ENCODE measurements at regions not wholly inside any gene's neighbourhood (a gene's known extent, or its start where the extent isn't known, plus 50 kb on each side); places are given as distances from the start of the nearest gene placed in this dataset.
"Not testable (repeated sequence)": the region's sequence is repeated elsewhere in the genome, so short reads cannot be mapped to it uniquely, and the experiment has no call there.

DNA sequence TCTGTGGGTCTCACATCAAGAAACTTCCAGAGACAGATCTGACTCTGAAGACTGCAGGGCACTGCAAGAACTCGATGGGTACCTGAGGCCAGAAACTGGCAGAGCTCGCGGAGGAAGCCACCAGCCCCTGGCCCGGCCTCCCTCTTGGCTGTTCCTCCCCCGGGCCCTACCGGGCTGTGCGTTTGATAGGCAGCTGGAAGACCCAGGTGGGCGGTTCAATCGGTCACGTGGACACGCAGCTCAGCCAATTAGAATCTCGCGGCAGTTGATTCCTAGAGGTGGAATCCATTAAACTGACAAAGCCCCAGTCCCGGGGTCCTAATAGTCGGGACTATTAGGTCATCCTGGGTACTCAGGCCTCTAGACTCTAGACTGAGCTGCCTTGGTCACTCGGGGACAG, 139.9 kb downstream of the GPCPD1 start:
- DNase-seq: no peak
- H3K36me3 Mint-ChIP-seq (ENCODE audit: insufficient read depth): no peaks in the 10 kb centered on the region
- H3K27me3 Mint-ChIP-seq: peaks cover 42 to 64% of the 10 kb centered on the region in 2 donors
- H3K27ac Mint-ChIP-seq: no peak overlapping the region
- no peak overlapping the region for H3K4me3 Mint-ChIP-seq
- no peaks in the 10 kb centered on the region for H3K9me3 Mint-ChIP-seq
- H3K4me1 Mint-ChIP-seq (ENCODE audit: low read depth in 2 of 2): no peaks in the 10 kb centered on the region
- ATAC-seq (replicated peaks): no peak

DNA sequence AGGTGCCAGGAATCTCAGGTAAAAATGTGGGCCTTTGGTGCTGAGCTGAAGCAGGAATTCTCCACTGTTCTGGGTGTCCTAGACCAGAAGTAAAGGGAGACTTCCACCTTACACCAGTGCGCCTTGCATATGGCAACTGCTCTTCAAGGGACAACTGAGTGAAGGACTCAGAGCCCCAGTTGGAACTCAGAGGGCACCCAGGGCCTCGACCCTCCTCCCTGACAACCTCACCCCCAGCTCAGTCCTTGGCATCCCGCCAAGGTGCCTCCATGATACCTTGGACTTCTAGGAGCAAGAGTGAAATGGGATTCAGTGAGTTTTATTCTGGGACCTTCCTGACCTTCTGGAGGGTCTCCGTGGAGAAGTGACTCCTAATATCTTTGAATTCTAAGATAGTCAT, 140.3 kb downstream of the GPCPD1 start:
- ATAC-seq (replicated peaks): no peak
- no peaks in the 10 kb centered on the region for H3K9me3 Mint-ChIP-seq
- H3K27ac Mint-ChIP-seq: no peak overlapping the region
- H3K27me3 Mint-ChIP-seq: peaks cover 42 to 62% of the 10 kb centered on the region in 2 donors
- no peak for DNase-seq
- no peak overlapping the region for H3K4me3 Mint-ChIP-seq
- no peaks in the 10 kb centered on the region for H3K36me3 Mint-ChIP-seq (ENCODE audit: insufficient read depth)
- no peaks in the 10 kb centered on the region for H3K4me1 Mint-ChIP-seq (ENCODE audit: low read depth in 2 of 2)

DNA sequence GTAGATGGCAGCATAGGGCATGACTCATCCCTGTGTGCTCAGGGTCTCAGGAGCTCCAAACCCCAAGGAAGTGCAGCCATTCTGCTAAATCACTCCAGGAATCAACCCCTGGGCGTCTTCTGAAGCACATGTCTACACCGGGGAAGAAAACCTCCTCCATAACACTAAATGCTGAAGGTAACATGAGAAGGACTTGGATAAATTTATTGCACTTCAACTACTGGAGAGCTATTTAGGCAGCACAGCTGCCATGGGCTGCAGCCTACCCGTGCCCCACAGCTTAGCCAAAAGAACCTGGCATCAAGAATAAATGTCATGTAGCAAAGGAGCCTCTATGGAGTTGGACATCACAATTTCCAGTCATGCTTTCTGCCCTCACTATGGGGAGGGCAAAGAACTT, 141.7 kb downstream of the GPCPD1 start:
- H3K4me1 Mint-ChIP-seq (ENCODE audit: low read depth in 2 of 2): no peaks in the 10 kb centered on the region
- no peak overlapping the region for H3K27ac Mint-ChIP-seq
- H3K36me3 Mint-ChIP-seq (ENCODE audit: insufficient read depth): no peaks in the 10 kb centered on the region
- H3K4me3 Mint-ChIP-seq: no peak overlapping the region
- DNase-seq (no peak), ATAC-seq (replicated peaks) (no peak)
- peaks cover 41 to 70% of the 10 kb centered on the region in 2 donors for H3K27me3 Mint-ChIP-seq
- H3K9me3 Mint-ChIP-seq: no peaks in the 10 kb centered on the region

DNA sequence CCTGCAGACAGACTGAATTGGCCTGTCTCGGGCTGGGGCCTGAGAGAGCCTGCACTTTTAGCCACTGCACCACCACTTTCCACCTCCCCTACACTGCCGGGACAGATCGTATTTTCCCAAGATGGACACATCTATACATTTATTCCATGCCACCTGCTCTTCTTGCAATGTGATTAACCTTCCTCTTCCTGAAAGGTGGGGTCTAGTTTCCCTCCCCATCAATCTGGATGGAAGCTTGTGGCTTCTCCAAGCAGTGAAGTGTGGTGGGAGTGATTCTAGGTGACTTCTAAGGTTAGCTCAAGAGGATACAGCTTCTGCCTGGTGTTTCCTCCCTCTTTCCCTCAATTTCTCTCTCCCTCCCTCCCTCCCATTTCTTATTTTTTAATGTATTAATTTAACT, 143.7 kb downstream of the GPCPD1 start:
- no peaks in the 10 kb centered on the region for H3K9me3 Mint-ChIP-seq
- peaks cover 50 to 84% of the 10 kb centered on the region in 2 donors for H3K27me3 Mint-ChIP-seq
- no peaks in the 10 kb centered on the region for H3K4me1 Mint-ChIP-seq (ENCODE audit: low read depth in 2 of 2)
- no peaks in the 10 kb centered on the region for H3K36me3 Mint-ChIP-seq (ENCODE audit: insufficient read depth)
- DNase-seq: no peak
- H3K4me3 Mint-ChIP-seq: no peak overlapping the region
- ATAC-seq (replicated peaks): no peak
- no peak overlapping the region for H3K27ac Mint-ChIP-seq

DNA sequence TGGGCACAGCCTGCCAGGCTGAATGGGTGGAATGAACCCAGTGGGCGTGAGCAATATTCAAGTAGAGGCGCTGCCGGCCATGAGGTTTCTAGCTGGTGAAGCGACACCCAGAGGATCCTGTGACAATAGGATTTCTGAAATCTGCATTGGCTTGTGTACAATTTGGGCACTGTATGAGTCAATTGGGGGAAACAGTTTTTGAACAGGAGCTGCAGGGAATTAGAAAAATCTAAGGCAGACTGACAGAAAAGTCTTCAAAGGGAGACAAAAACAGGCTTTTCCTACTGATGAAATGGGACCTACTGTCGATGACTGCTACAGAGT, 145.2 kb downstream of the GPCPD1 start:
- Mint-ChIP-seq H3K27me3 (peaks cover 55 to 89% of the 10 kb centered on the region in 2 donors), H3K4me1 (ENCODE audit: low read depth in 2 of 2) (no peaks in the 10 kb centered on the region), H3K36me3 (ENCODE audit: insufficient read depth) (no peaks in the 10 kb centered on the region), H3K27ac (no peak overlapping the region), H3K4me3 (no peak overlapping the region), H3K9me3 (peaks cover 1 to 3% of the 10 kb centered on the region in 2 donors)
- ATAC-seq (replicated peaks) (no peak), DNase-seq (no peak)

DNA sequence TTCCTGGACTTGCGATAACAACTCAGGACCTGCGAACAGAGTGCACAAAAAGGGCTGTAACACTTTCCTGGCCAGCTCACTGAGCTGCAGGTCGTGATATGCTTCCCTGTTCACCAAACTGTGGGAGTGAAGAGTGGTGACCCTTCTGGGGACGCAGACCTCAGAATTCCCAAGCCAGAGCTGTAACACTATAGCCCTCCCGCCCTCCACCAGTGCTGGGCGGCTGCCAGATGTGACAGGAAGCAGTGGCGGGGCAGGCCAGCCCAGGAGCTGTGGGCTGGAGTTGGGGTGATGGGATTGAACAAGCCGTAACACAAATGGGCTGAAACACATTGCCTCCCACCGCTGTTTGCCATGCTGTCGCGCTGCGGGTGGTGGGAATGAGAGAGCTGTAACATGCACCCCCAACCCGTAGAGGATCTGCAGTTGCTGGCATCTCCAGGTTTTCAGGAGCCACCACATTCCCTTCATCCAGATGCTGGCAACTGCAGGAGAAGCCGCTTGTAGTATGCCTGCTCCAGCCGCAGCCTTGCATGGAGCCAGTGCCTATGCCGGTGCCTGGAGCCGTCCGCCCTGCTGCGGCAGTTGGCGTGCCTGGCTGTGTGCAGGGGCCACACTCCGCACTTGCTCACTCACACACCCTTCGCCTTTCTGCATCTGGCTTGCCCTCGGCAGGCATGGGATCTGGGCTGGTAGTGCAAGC, 145.8 kb downstream of the GPCPD1 start:
- no peak for DNase-seq
- no peak overlapping the region for H3K4me3 Mint-ChIP-seq
- H3K9me3 Mint-ChIP-seq: peaks cover 7 to 8% of the 10 kb centered on the region in 2 donors
- no peak for ATAC-seq (replicated peaks)
- no peaks in the 10 kb centered on the region for H3K36me3 Mint-ChIP-seq (ENCODE audit: insufficient read depth)
- peaks cover 59 to 89% of the 10 kb centered on the region in 2 donors for H3K27me3 Mint-ChIP-seq
- no peaks in the 10 kb centered on the region for H3K4me1 Mint-ChIP-seq (ENCODE audit: low read depth in 2 of 2)
- no peak overlapping the region for H3K27ac Mint-ChIP-seq

DNA sequence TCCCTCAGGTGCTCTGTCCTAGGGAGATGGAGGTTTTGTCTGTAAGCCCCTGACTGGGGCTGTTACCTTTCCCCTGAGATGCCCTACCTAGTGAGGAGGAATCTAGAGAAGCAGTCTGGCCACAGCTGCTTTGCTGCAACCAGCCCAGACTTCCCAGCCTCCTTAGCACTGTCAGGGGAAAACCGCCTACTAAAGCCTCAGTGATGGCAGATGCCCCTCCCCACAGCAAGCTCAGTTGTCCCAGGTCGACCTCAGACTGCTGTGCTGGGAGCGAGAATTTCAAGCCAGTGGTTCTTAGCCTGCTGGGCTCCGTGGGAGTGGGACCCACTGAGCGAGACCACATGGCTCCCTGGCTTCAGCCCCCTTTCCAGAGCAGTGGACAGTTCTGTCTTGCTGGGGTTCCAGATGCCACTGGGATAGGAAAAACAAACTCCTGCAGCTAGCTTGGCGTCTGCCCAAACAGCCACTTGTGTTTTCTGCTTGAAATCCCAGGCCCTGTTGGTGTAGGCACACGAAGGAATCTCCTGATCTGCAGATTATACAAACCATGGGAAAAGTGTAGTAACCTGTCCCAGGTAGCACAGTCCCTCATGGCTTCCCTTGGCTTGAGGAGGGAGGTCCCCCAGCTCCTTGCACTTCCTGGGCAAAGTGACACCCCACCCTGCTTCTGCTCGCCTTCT, 146.4 kb upstream of the PROKR2 start:
- ATAC-seq (replicated peaks) (no peak), DNase-seq (no peak)
- Mint-ChIP-seq H3K9me3 (peaks cover 7 to 9% of the 10 kb centered on the region in 2 donors), H3K27me3 (peaks cover 65 to 90% of the 10 kb centered on the region in 2 donors), H3K36me3 (ENCODE audit: insufficient read depth) (no peaks in the 10 kb centered on the region), H3K4me1 (ENCODE audit: low read depth in 2 of 2) (no peaks in the 10 kb centered on the region), H3K27ac (no peak overlapping the region), H3K4me3 (no peak overlapping the region)

DNA sequence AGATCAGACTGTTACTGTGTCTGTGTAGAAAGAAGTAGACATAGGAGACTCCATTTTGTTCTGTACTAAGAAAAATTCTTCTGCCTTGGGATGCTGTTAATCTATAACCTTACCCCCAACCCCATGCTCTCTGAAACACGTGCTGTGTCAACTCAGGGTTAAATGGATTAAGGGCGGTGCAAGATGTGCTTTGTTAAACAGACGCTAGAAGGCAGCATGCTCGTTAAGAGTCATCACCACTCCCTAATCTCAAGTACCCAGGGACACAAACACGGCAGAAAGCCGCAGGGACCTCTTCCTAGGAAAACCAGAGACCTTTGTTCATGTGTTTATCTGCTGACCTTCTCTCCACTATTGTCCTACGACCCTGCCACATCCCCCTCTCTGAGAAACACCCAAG, 137.0 kb upstream of the PROKR2 start:
- DNase-seq; ATAC-seq (replicated peaks); H3K4me3 Mint-ChIP-seq: not testable (repeated sequence)

DNA sequence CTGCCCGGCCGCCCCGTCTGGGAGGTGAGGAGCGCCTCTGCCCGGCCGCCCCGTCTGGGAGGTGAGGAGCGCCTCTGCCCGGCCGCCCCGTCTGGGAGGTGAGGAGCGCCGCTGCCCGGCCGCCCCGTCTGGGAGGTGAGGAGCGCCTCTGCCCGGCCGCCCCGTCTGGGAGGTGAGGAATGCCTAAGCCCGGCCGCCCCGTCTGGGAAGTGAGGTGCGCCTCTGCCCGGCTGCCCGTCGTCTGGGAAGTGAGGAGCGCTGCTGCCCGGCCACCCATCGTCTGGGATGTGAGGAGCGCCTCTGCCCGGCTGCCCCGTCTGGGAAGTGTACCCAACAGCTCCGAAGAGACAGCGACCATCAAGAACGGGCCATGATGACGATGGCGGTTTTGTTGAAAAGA, 136.6 kb upstream of the PROKR2 start:
- not testable (repeated sequence) for ATAC-seq (replicated peaks); DNase-seq; H3K27ac Mint-ChIP-seq; H3K4me1 Mint-ChIP-seq (ENCODE audit: low read depth in 2 of 2); H3K4me3 Mint-ChIP-seq; H3K36me3 Mint-ChIP-seq (ENCODE audit: insufficient read depth); H3K9me3 Mint-ChIP-seq
- peaks cover 25 to 30% of the 10 kb centered on the region in 2 donors for H3K27me3 Mint-ChIP-seq

More for the DNA sequence above, 137.0 kb upstream of the PROKR2 start:
- H3K9me3 Mint-ChIP-seq; H3K4me1 Mint-ChIP-seq (ENCODE audit: low read depth in 2 of 2); H3K27ac Mint-ChIP-seq; H3K36me3 Mint-ChIP-seq (ENCODE audit: insufficient read depth): not testable (repeated sequence)
- H3K27me3 Mint-ChIP-seq: peaks cover 25 to 30% of the 10 kb centered on the region in 2 donors

DNA sequence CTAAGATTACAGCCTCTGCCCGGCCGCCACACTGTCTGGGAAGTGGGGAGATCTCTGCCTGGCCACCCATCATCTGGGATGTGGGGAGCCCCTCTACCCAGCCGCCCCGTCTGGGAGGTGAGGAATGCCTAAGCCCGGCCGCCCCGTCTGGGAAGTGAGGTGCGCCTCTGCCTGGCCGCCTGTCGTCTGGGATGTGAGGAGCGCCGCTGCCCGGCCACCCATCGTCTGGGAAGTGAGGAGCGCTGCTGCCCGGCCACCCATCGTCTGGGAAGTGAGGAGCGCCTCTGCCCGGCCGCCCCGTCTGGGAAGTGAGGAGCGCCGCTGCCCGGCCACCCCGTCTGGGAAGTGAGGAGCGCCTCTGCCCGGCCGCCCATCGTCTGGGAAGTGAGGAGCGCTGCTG, 135.9 kb upstream of the PROKR2 start:
- not testable (repeated sequence) for H3K27ac Mint-ChIP-seq; H3K4me3 Mint-ChIP-seq; H3K9me3 Mint-ChIP-seq; H3K4me1 Mint-ChIP-seq (ENCODE audit: low read depth in 2 of 2); H3K36me3 Mint-ChIP-seq (ENCODE audit: insufficient read depth); ATAC-seq (replicated peaks); DNase-seq
- peaks cover 28 to 31% of the 10 kb centered on the region in 2 donors for H3K27me3 Mint-ChIP-seq

DNA sequence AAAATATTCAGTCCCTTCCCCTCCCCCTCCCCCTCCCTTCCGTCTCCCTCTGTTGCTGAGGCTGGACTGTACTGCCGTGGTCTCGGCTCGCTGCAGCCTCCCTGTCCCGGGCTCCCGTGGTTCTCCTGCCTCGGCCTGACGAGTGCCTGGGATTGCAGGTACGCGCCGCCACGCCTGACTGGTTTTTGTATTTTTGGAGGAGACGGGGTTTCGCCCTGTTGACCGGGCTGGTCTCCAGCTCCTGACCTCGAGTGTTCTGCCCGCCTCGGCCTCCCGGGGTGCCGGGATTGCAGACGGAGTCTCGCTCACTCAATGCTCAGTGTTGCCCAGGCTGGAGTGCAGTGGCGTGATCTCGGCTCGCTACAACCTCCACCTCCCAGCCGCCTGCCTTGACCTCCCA, 135.5 kb upstream of the PROKR2 start:
- H3K36me3 Mint-ChIP-seq (ENCODE audit: insufficient read depth); H3K9me3 Mint-ChIP-seq; H3K27ac Mint-ChIP-seq; ATAC-seq (replicated peaks); H3K4me3 Mint-ChIP-seq; DNase-seq; H3K4me1 Mint-ChIP-seq (ENCODE audit: low read depth in 2 of 2): not testable (repeated sequence)
- peaks cover 26 to 30% of the 10 kb centered on the region in 2 donors for H3K27me3 Mint-ChIP-seq

DNA sequence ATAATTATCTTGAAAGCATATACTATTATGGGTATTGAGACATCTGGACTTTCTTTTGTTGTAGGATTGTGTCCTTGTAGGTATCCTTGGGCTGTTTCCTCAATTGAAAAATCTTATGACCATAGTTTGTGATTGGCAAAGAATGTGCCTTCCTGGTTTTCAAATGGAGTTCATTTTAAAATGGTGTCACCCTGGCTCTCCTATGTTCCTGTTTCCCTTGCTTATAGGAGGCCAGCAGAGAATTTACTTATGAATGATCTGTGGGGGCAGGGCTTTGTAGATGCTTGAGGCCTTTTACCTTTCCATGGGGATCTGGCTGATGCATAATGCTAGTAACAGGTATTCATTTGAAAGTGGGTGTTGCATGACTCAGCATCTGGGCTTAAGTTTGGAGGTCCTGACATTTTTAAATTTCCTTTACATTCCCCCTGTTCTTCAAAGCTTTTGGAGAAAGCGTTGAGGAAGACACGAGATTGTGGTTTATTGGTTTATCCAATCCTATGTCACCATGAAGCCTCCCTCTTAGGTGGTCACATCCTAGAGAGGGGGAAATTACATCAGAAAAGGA, 135.0 kb upstream of the PROKR2 start:
- no peak for DNase-seq
- no peaks in the 10 kb centered on the region for H3K9me3 Mint-ChIP-seq
- H3K27me3 Mint-ChIP-seq: peaks cover 21 to 28% of the 10 kb centered on the region in 2 donors

DNA sequence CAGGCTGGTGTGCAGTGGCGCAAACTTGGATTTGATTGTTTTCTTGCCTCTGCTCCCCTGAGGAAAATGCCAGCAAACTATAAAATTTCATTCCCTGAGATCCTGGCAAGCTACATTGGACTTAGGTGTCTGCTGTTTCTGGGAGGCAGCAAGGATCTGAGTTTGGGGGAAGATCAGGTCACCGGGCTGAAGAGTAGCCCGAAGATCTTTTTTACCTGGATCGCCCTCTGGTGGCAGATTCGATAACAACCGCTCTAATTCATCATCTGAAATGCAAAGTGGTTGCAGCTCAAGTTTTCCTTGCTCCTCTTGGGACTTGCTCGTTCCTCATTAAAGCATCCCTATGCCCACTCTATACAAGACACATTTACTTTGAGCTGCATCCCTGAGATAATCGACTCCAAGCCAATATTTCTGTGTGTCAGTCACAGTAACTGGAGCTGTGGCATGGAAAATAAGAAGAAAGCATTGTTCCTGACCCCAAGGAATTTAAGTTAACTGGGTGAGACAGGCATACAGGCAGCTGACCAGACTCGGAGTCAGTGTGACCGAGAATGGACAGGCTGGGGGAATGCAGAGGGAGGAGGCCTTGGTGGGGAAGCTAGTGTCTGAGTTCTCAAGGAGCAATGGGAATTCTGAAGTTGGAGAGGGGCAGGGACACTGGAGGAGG, 131.8 kb upstream of the PROKR2 start:
- ATAC-seq (replicated peaks) (no peak), DNase-seq (peak; percentile 37 to 57 (median 40))
- no peak overlapping the region for H3K4me3 Mint-ChIP-seq
- H3K4me1 Mint-ChIP-seq (ENCODE audit: low read depth in 2 of 2): no peaks in the 10 kb centered on the region
- H3K27ac Mint-ChIP-seq: no peak overlapping the region
- no peaks in the 10 kb centered on the region for H3K9me3 Mint-ChIP-seq
- peaks cover 23 to 43% of the 10 kb centered on the region in 2 donors for H3K27me3 Mint-ChIP-seq
- H3K36me3 Mint-ChIP-seq (ENCODE audit: insufficient read depth): no peaks in the 10 kb centered on the region

More for the DNA sequence above, 135.0 kb upstream of the PROKR2 start:
- H3K27ac Mint-ChIP-seq: no peak overlapping the region
- H3K4me1 Mint-ChIP-seq (ENCODE audit: low read depth in 2 of 2): no peaks in the 10 kb centered on the region
- ATAC-seq (replicated peaks): no peak
- H3K4me3 Mint-ChIP-seq: no peak overlapping the region
- no peaks in the 10 kb centered on the region for H3K36me3 Mint-ChIP-seq (ENCODE audit: insufficient read depth)
